ENCODE measurements at regions not wholly inside any gene's neighbourhood (a gene's known extent, or its start where the extent isn't known, plus 50 kb on each side); places are given as distances from the start of the nearest gene placed in this dataset.
"Not testable (repeated sequence)": the region's sequence is repeated elsewhere in the genome, so short reads cannot be mapped to it uniquely, and the experiment has no call there.

DNA sequence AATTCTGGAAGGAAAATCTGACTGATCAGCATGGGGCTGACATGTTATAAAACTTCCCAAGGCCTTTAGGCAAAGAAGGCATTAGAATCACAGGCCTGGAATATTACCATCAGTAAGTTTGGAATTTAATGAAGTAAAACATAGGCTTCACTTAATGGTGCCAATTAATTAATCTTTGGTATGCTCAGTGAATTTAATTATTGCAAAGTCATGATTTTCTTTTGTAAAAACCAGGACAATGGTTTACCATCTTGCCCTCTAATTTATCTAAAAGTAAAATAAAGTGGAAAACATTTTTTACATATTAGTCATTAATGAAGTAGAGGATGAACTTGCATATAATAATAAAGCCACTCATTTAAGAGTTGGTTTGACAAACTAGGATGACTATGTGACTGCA is 220.3 kb downstream of the SEC23IP start:
- no peak for DNase-seq

DNA sequence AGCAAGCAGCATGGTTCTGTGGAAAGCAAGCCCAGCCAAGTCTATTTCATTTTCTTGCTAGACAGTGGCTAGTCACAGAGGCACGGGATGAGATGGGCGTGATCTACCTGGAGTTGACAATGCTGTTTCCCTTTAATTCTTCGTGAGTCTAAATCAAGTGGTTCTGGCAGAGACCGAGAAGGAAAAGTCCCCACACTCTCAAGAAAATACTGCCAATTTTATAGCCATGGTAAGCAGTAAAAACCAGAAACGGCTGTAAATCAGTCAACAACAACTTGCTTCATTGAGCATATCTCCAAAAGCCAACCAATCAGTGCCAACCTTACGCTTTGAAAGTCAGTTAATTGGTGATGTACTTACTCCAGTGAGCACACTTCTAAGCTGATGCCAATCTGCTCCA is 223.4 kb downstream of the SEC23IP start:
- no peak for DNase-seq

DNA sequence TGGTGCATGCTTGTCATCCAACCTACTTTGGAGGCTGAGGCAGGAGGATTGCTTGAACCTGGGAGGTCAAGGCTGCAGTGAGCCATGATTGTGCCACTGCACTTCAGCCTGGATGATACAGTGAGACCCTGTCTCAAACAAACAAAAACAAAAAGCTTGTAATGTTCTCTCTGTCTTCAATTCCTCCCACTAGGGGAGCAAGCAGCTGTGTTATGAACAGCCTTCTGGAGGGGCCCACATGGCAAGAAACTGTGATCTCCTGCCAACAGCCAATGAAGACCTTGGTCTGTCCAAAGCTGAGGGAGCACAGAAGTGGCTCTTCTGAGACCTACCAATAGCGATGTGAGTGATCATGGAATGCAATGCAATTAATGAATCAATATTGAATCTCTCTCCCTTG is 229.2 kb downstream of the SEC23IP start:
- no peak for DNase-seq

DNA sequence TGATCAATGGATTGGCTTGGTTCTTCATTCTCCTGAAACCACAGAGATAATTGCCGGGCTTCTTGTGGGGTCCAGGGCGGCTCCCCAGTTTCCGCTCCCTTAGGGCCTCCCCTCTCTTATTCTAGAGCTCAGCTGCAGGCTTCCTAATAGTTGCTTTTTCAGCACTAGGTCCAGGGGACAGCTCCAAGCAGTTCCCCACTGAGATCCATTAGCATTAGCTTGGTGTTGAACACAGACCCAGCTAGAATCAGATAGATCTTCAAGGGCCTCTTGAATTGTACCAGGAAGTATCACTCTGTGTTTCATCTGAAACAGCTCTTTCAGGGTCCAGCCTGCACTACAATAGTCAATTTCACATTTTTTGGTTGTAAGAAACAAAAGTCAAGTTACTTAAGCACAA is 238.7 kb downstream of the SEC23IP start:
- DNase-seq: no peak

DNA sequence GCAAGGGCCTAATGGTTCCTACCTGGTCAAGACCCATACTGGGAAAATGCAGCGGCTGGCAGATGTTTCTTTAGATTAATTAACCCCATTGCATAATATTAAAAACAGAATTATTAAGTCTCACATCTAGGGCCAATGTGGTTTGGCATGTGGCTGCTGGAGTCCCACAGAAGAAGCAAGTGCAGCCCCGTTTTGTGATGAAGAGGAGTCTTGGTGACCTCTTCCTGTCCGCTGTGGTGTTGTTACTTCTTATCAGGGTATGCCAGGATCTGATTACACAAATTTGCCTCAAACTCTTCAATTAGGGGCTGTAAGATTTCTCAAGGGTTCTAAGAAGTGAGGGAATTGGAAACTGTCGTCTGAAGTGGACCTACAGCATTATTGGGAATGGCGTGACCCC is 240.3 kb downstream of the SEC23IP start:
- no peak for DNase-seq

DNA sequence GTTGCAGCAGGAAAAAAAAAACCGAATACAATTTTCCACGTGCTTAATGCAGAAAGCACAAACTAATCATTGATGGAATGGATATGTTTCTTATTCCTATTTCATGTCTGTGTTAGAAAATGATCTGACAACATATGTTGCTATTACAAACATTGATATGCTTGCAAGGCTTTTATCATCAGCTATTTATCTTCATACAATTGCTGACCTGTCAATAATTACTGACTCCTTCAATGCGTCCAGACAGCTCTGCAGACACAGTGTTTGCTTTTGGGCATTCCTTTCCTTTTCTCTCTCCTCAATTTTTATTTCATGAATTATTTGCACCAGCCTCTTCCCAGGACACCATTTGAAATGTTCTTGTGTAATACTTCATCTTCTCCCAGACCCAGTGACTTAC is 246.2 kb downstream of the SEC23IP start:
- DNase-seq: no peak

DNA sequence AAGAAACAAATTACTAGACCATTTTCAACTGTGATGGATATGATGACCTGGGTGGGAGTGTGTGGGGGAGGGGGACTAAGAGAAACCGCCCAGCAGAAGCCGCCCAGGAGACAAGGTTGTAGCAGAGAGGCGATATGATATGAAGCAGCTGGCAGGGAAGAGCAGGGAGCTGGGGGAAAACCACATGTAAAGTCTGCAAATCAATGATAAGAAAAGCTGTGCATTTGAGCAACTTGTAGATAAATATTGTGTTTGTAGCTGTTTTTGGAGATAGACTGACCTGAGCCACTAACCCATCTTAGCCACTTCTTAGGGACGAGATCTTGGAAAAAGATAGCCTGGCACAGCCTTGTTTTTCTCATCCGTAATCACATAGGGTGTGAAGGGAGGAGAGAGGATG is 252.6 kb downstream of the SEC23IP start:
- no peak for DNase-seq

DNA sequence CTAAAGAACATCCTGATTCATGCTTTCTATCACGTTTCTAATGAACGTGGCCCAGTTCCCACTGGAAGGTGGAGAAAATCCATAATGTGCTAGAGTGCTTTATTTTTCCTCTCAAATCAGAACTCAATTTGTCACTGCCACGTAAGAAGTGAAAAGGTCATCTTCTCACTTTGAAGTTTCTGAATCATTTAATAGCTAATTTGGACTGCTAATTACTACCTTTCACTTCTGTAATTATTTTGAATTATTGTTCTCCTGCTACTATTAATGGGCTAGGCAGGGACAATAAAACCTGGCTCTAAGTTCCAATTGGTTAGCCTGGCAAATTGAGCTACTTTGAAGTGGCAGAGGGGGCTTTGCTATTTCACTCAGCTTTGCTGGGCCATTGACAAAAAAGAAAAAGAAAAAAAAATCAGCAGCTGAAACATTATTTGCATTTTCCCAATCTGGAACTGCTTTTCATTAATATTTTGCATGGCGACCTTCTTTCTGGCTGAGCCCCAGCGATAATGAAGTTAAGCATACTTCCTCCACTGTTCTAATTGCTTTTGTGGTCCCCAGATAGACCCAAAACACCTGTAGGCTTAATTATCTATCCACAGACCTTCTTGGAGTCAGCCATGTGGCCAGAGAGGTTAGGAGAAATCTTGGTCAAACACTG is 264.2 kb downstream of the SEC23IP start:
- peak; percentile 61 for DNase-seq

DNA sequence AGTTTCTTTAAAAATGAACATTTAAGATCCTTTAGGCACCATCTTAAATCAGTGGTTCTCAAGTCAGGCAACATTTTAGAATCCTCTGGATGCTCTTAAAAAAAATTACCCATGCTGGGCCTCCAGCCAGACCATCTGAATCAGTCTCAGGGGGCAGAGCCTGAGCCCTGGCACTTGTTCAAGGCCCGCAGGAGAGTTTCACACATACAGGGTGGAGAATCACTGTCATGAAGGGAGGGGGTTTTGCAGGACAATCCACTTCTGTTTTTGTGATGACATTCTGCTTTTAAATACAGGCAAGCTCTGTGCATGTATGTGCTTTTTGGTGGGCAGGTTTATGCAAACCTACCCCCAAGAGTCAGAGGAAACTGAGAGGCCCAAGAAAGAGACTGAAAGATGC is 268.6 kb downstream of the SEC23IP start:
- DNase-seq: peak; percentile 15

DNA sequence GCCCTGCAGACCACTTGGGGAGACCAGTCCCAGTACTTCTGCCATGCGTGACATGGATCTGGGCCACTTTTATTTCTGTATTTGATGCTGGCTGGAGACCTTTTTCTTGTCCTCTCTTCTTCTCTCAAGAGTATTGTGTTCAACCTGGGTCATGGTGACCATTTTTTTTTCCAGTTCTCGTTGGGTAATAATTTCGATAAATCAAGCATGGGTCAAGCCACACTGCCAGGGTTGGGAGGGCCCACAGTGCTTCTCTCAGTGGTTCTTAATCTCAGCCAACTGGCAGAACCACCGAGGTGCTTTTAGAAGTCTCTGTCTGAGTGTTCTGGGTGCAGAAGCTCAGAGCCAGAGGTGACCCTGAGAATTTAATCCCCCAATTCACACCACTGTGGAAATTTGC is 269.9 kb downstream of the SEC23IP start:
- DNase-seq: no peak

DNA sequence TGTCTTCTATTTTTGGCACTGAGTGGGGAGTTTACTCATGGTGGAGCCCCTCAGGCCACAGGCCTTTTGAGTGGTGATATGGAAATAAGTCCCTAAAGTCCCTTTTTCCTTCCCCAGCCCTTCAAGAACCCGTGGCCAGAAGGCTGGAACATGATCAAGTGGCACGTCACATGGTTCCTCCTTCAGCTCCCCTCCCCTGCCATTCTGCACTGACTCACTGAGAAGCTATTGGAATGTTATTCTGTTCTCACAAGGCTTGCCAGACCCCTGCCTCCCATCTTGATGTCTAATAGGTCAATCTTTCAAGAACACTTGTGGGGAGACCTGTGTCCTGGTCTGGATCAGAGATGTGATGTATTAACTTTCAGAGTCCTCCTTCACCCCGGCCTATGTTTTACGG is 279.8 kb downstream of the SEC23IP start:
- DNase-seq: no peak

DNA sequence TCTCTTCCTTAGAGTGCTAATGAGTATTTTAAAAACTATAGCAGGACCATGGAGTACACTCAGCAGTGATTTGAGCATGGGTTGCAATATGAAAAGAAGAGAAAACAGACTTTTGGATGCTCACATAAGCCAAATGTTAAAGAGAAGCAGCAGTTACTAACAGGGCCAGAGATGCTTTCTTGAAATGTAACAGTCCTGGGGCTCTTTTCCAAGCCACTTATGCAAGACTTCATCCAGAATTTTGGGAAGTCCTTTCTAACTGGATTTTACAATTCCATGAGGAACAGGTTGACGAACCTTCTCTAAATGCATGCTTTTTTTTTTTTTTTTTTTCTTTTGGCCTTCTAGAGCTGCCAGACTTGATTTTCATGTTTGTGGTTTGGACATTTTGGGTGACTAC is 282.0 kb downstream of the SEC23IP start:
- DNase-seq: no peak

DNA sequence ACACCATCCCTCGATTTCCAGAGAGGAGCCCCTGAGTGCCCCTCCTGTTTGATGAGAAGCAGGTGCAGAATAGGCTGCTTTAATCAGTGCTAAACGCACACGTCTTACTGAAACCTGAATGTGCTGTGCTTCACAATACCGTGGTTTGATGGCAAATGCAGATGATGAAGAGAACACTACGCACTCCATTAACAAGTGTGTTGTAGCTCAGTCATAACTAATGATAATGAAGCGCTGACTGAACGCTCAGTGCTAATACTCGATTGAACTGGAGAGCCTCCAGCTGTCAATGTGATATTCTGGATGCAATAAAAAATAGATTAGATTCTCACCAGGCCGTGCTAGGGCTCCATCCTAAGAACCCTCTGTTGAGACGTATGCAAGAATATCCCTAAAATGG is 279.7 kb upstream of the PLPP4 start:
- DNase-seq: no peak

DNA sequence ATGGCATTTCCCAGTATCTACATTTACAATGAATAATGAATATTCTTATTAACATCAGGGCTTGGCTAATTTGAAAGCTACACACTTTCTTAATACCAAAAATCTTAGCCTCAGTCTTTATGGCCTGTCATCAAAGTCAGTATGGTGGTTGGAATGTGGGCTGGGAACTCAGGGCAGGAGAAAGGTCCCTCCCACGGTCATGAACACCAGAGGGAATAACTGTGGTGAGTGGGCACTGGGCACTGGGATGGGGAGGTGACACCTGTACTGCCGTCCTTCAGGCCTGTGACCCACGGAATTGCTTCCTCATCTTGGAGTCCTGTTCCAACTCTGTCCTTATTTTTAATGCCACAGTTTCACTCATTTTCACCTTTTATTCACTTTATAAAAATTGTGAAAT is 276.9 kb upstream of the PLPP4 start:
- DNase-seq: no peak

DNA sequence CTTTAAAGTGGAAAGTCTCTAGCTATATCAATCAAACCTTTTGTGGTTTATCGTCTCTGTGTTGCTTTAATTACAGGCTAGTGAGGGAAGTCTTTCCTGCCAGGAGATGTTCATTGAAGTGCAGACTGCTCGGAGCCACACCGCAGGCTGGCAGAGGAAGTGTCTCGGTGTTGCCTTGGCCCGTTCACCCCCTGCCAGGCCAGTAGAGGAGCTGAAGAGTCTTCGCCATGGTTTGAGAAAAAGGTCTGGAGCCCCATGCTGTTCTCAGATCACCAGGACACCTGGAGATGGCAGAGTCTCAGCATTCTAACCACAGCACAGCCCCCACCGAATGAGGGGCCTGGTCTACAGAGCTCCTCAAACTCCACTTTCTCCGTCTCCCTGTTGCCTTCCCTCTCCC is 275.9 kb upstream of the PLPP4 start:
- DNase-seq: peak; percentile 52

DNA sequence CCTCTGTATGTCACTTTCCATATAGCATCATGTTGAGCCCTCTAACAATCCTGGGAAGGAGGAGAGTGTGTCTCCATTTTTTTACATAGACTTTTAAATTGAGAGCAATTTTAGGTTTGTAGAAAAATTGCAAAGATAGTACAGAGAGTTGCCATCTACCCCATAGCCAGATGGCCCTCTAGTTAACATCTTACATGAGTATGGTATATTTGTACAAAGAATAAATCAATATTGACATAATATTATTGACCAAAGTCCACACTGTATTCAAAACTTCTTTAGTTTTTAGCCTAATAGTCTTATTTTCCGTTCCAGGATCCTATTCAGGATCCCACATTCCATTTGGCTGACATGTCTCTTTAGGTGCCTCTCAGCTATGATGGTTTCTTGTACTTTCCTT is 274.6 kb upstream of the PLPP4 start:
- no peak for DNase-seq

DNA sequence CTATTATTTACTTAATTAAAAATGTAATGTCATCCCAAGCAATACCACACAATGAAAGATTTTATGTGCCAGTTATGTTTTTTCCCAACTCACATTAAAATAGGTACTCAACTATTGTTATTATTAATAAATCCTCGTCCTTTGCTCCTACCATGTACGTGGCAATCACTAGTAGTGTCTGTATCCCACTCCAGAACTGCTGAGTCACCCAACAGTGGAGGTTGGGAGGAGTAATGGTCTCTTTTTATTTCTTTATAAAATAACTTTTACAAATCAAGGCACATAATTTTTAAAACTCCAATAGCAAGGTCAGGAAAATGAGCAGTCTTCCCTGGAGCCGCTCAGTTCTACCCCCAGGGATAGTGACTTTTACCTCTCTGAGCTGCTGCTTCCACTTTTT is 273.5 kb upstream of the PLPP4 start:
- DNase-seq: no peak

DNA sequence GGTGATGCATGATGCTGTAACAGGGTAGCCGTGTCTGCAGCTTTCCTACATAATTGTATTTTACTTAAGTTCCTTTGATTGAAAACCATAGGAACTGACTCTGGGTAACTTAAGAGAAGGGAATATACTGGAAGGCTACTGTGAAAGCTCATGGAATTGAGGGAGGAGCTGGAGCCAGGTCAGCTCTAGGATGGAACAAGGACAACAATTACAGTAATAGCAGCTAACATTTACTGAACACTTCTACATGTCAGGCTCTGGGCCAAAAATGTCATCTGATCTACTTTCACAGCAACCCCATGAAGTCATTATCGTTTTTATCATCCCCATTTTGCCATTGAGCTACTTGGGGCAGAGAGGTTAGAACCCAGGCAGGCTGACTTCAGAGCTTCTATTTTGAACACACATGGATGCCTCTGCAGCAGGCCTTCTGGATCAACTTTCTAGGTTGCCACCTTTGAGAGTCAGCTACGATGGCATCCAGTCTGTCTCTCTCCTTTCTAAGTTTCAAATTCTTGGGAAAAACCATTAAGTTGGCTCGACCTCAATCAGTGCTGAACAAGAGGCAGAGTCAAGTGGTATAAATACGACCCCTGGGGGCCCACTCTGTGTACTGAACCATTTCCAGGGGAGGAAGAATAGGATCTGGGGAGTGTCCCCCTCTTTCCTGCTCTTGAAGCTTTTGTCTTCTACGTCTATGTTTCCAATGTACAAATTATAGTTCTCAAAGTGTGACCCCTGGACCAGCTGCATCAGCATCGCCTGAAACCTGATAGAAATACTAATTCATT is 272.3 kb upstream of the PLPP4 start:
- DNase-seq: peak; percentile 35

DNA sequence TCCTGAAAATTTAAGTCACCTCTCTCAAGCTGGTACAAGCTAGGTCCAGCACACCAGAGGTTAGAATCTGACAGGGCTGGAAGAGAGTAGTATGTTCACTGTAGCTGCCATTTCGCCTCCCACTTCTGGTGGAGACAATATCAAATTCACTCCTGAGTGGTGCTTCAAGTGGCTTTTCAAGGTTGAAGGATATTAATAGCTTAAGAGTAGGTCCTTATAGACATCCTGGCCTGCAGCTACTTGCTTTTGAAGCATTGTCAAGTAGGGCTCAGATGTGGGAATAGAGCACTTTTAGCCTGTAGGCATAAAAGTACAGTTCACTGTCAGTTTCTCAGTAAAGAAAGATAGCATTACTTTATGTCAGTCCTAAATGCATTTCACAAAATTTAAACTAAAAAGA is 270.5 kb upstream of the PLPP4 start:
- DNase-seq: no peak

DNA sequence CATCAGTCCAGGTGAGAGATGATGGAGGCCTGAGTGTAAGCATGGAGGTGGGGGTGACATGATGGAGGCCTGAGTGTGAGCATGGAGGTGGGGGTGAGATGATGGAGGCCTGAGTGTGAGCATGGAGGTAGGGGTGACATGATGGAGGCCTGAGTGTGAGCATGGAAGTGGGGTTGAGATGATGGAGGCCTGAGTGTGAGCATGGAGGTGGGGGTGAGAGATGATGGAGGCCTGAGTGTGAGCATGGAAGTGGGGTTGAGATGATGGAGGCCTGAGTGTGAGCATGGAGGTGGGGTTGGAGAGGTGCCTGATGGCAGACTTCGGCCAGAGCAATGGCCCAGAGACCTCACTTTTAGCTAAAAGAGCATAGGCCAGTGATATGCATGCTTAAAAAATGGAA is 269.9 kb upstream of the PLPP4 start:
- DNase-seq: not testable (repeated sequence)

DNA sequence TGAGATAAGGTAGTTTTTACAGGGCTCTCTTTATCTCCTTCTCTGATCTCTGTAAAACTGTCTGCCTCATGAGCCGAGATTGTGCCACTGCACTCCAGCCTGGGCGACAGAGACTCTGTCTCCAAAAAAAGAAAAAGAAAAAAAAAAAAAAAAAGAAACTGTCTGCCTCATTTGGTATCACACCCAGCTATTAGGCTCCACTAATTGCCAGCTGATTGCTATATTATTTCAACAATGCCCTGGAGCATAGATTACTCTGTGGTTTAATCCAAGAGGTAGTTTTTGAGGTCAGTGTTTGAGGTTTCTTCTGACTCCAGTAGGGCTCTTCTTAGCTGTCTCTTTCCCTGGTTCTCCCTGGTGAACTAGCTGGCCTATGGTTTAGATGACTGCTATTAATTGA is 268.1 kb upstream of the PLPP4 start:
- DNase-seq: no peak

DNA sequence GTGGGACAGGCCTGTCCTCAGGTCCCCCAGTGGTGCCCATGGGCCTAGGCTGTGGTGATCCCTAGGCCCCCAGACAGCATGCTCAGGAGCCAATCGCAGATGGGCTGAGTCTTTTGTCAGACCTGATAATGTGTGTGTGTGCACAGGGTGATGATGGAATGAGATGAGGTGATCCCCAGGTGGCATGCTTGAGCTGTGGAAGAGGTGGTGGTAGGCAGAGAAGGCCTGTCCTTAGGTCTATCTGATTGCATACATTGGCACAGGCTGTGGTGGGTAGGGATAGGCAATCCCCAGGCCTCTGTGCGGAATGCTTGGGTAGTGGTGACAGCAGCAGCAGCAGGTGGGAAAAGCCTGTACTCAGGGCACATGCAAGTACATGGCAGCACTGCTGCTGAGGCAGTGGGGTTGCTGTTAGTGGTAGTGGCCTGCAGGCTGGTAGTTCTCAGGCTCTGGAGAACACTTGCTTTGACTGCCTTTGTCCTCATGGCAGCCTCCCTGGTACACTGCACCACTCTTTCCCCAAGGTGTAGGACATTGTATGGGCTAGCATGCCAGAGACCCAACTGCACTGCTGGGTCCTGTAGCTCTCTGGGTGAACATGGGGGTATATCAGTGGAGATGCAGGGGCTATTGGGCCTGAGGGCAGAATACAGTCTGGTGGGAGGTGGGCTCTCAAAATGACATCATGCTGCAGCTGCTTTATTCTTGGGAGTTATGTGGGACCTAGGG is 260.9 kb upstream of the PLPP4 start:
- no peak for DNase-seq

DNA sequence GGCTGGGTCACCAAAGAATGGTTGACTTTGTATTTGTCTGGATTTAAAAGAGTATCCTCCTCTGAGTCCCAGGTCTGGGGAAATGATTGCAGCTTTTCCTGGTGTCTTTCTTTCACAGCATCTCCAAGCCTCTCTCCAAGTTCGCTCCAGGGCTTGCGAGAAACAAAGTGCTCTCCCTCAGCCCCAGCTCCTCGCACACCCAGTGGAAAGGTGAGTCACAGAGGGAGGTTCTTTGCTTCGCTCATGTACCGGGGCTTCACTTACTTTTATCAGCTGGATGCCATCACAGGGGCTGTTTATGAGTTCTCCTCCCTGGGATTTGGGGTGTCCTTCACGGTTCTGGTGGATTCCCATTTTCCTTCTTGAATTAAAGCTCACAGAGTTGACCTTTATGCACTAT is 252.2 kb upstream of the PLPP4 start:
- DNase-seq: no peak

DNA sequence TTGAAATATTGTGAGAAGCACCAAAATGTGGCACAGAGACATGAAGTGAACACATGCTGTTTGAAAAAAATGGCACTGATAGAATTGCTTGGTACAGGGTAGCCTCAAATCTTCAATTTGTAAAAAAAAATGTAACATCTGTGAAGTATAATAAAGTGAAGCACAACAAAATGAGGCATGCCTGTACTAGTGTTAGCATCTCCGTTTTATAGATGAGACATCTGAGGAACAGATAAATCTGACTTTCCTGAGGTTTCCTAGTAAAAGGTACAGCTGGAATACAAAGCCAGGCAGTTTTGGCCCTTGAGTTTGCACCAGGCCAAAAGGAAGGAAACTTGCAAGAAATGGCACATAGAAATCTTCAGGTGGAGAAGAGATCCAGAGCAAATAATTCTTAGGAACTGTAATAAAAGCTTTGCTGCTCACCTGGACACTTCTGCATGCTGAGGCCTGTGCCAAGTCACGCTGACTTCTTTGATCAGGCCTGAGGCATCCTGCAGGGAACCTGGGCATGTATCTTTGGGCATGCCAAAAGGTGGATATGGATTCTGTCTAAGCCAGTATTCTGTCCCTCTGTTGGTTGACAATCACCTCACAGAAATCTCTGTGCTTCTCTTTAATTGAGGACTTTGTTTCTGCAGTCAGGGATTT is 251.5 kb upstream of the PLPP4 start:
- peak; percentile 8 for DNase-seq
